A549 (cell line): ENCODE measurements at regions not wholly inside any gene's neighbourhood (a gene's known extent, or its start where the extent isn't known, plus 50 kb on each side); places are given as distances from the start of the nearest gene placed in this dataset.

Experiments used
- BCL3 ChIP-seq: fragments of >200 bp; sonication (Bioruptor Twin); formaldehyde crosslinking; IDR thresholded peaks from 3 replicates; pipeline ENCODE4 v1.6.1; 2016
- BHLHE40 ChIP-seq: IDR thresholded peaks from 2 replicates; pipeline ENCODE4 v1.6.1; 2012; ENCODE audit warnings: low read depth, low read length, inconsistent platforms
- CTCF ChIP-seq: fragments of >200 bp; sonication (Bioruptor Twin); formaldehyde crosslinking; IDR thresholded peaks from 3 replicates; pipeline ENCODE4 v1.5.1; 2016
- EHMT2 ChIP-seq: fragments of 200-600 bp; sonication (generic); IDR thresholded peaks from 2 replicates; pipeline ENCODE4 v1.6.1; 2016; ENCODE audit warnings: antibody characterized with exemption, low read depth, mild to moderate bottlenecking, moderate library complexity
- ELK1 ChIP-seq: fragments of 150-350 bp; IDR thresholded peaks from 2 replicates; pipeline ENCODE4 v1.6.1; 2014; ENCODE audit warnings: low read depth, mild to moderate bottlenecking, low read length
- ESRRA ChIP-seq: fragments of 150-350 bp; IDR thresholded peaks from 2 replicates; pipeline ENCODE4 v1.6.1; 2014; ENCODE audit warnings: mild to moderate bottlenecking, low read length, borderline replicate concordance
- HDAC2 ChIP-seq: fragments of 200-600 bp; sonication (generic); IDR thresholded peaks from 2 replicates; pipeline ENCODE4 v1.6.1; 2016
- JUN ChIP-seq, 2 experiments: fragments of >200 bp; sonication (Bioruptor Twin); formaldehyde crosslinking; IDR thresholded peaks; 2 replicates in 1 of 2; 3 replicates in 1 of 2; pipeline ENCODE4 v1.6.1; 2016 to 2017
- KDM5A ChIP-seq: fragments of 200-600 bp; sonication (generic); IDR thresholded peaks from 2 replicates; pipeline ENCODE4 v1.6.1; 2016; ENCODE audit warnings: antibody characterized with exemption, mild to moderate bottlenecking
- MAX ChIP-seq: IDR thresholded peaks from 2 replicates; pipeline ENCODE4 v1.6.1; 2012
- PBX3 ChIP-seq: IDR thresholded peaks from 2 replicates; pipeline ENCODE4 v1.6.1; 2012

GRCh38 chr16:51034481-51035109, 116.5 kb downstream of the SALL1 start:
- TF ChIP-seq CTCF (no peak), ELK1 (no peak), JUN (IDR thresholded peaks at IDR 0.05) (no peak), BHLHE40 (no peak), EHMT2 (no peak), MAX (no peak), ESRRA (no peak), BCL3 (no peak), HDAC2 (no peak), PBX3 (no peak), KDM5A (no peak)
